ENCODE measurements at regions not wholly inside any gene's neighbourhood (a gene's known extent, or its start where the extent isn't known, plus 50 kb on each side); places are given as distances from the start of the nearest gene placed in this dataset.
"Not testable (repeated sequence)": the region's sequence is repeated elsewhere in the genome, so short reads cannot be mapped to it uniquely, and the experiment has no call there.

DNA sequence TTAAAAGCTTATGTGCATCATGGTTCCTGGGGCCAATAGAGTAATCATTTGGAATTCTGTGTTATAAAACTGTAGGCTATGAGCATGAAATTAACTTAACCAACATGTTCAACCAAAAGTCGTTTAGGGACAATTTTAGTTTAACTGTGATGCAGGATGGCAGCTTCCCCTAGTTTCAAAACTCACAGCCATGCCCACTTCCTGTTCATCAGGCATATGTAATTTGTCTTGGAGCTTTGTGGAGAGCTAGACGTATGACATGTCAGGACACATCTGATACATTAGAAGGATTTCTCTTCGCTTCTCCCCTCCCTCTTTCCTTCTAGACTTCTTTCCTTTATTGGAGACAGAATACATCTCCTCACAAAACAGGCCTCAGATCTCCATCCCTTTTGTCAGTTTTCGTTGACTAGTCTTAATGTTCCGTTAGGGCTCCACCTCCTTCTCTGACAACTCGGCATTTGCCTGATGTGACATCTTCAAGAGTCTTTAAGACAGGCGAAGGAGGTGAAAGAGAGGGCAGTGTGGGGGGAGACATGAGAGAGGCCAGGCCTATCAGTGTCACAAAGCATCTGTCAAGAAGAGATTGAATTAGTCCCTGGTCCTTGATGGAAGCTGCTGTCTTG lies 176.0 kb downstream of the MSX2 start:
- no peak for DNase-seq

DNA sequence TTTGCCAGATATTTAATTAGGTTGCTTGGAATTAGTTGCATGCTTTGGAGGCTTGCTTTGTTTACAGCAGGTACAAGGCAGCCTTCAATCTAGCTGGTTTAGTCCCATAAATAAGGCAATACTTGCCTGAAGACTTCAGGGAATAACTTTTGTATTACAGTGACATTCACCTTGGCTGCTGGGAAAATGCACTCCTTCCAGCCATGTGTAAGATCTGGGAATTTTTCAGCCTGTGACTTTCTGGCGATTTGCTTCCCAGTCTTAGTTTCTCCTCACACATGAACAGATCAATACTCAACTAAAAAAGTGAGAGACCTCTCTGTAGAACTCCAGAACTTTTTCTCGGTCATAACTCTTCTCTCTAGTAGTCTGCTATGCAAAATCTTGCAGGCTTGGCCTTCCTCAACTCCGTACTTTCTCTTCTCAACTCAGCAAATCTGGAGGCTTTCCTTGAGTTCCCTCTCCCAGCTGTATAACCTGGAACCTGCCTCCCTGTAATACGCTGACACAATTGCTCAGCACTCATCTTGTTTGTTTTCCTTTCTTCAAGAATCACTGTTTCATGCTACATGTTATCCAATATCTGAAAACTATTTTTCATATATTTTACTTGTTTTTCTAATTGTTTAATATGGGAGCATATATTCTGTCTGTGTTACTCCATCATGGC lies 173.0 kb downstream of the MSX2 start:
- DNase-seq: no peak

DNA sequence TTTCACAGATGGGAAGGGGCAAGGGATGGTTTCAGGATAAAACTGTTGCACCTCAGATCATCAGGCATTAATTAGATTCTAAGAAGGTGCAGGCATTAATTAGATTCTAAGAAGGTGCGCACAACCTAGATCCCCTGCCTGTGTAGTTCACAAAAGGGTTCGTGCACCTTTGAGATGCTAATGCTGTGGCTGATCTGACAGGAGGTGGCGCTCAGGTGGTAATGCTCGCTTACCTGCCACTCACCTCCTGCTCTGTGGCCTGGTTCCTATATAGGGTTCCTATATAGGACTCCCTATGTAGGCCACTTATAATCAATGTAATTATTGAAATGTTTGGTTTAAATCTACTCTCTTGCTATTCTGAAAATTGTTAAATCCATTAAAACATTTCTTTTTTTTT lies 171.0 kb downstream of the MSX2 start:
- DNase-seq: no peak

DNA sequence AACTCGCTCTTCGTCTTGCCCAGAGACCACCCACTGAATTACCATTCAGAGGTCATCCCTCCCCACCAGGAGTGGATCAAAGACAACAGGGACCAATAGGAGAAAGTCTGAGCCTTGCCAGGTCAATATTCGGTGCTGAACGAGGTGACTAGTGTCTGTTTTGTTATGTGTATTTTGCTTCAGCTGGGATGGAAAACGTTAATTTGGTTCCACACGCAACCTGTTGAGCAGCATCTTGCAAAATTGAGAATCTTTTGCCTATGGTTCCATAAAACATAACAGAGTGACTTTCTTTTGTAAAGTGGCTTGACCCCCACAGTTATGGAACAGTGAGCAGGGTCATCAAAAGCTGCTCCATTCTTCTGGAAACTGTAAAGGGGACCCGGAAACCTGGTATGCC lies 168.4 kb downstream of the MSX2 start:
- DNase-seq: no peak

DNA sequence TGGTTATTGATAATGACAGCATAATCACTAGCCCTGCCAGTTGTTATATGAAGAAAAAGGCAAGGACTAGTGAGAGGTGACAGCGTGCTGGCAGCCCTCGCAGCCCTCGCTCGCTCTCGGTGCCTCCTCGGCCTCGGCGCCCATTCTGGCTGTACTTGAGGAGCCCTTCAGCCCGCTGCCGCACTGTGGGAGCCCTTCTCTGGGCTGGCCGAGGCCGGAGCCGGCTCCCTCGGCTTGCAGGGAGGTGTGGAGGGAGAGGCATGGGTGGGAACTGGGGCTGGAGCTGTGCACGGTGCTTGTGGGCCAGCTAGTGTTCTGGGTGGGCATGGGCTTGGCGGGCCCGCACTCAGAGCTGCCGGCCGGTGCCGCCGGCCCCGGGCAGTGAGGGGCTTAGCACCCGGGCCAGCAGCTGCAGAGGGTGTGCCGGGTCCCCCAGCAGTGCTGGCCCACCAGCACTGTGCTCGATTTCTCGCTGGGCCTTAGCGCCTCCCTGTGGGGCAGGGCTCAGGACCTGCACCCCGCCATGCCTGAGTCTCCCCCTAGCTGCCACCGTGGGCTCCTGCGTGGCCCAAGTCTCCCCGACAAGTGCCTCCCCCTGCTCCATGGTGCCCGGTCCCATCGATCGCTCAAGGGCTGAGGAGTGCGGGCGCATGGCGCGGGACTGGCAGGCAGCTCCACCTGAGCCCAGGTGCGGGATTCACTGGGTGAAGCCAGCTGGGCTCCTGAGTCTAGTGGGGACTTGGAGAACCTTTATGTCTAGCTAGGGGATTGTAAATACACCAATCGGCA lies 156.2 kb downstream of the MSX2 start:
- not testable (repeated sequence) for DNase-seq

DNA sequence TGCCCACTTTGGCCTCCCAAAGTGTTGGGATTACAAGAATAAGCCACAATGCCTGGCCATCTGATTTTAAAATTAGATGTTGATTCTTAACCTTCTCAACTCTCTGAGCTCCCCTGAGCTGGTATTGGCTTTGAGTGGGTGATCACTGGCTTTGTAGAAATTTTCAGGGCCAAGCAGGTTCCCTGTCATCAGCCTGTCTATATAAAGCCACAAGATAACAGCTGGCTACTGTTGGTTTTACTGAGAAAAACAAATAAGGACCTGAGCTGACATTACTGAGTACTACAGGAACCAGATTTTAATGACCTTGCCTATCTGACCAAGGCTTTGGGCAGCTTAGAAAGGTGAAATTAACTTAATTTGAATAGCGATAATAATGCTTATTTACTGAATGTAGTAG lies 153.6 kb downstream of the MSX2 start:
- DNase-seq: no peak

DNA sequence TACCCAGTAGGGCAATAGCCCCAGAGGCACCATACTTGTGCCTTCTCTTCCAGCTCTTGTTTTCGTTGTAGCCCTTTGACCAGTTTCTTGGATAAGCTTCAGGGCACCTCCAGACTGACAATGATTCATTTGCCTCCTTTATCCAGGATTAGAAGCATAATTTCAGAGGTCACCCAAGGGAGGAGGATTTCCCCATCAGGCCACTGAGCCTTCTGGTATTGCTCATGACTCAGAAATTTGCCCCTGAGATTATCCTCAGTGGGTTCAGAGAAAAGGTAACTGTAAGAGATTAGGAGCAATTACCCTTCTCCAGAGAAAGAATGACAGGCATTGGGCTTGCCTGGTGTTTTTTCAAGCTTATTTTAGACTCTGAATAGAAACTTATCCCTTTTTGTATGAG lies 147.9 kb downstream of the MSX2 start:
- no peak for DNase-seq

DNA sequence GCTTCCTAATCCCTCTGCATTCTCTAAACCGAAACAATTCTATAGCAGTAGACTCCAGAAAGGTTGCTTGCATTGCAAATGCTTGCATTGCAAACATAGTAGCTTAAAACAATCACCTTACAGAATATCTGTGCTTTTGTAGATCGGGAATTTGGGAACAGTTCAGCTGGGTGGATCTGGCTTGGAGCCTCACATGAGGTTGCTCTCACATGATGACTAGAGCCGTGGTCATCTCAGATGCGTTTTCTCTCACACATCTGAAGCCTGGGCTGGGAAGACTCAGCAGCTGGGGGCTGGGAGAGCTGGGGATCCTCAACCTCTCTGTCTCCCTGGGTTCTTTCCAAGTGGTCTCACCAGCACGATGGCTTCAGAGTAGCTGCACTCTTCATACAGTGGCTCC lies 127.8 kb downstream of the MSX2 start:
- no peak for DNase-seq

DNA sequence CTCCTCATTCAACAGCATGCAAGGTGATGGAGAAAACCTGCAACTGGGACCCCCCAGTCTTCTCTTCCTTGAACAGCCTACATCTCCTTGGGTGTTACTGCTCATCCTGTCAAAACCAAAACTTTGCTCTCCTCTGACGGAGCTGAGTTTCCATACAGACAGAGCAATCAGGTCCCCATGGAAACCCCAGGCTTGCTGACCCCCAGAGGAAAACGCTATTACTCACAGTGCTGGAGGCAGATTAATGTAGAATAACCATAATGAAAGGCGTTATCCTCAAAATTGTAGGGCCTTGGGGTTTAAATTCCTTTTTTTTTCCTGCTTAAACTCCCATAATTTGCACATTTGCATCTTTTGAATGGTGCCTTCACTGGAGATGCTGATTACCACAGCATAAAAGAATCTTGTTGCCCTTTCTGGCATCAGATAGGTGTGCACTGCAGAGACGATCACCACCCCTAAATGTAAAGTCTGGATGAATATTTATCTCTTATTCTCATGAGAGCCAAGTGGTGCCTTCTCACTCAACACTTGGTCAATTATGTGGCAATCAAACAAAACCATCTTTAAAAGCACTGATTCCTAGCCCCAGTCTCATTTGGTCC lies 126.3 kb downstream of the MSX2 start:
- no peak for DNase-seq

DNA sequence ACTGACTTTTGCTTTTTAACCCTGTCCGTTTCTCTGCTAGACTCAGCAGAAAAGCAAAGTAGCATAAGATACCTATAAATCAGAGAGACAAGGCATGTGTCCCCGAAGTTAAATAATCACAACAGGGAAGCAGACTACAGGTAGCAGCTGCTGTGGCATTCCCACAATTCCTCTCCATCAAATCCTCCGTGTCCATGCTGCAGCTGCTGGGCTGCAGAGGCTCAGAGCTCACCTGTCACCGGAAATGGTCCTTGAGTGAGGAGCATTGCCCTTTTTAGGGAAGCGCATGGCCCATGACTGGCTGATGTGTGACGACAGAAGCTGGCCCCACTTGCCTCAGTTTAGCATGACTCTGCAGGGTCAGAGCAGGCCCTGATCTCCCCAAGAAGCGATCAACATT lies 125.0 kb downstream of the MSX2 start:
- no peak for DNase-seq

DNA sequence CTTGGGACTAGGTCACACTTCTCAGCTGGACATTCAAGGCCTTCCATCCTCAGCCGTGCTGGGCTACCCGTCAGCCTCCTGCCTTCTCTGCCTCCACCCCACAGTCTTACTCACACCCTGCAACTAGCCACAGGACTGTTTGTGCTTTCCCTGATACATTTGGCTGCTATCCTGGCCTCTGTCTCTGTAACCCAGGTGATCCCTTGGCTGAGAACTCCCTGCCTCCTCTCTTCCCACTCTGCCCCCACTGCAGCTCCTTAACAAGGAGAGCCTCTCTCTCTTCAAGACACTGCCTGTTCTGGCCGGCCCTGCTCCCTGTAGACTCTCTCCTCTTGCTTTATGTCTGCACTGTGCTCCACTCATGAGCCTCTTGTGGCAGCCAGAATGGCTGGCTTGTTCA lies 120.6 kb downstream of the MSX2 start:
- DNase-seq: no peak

DNA sequence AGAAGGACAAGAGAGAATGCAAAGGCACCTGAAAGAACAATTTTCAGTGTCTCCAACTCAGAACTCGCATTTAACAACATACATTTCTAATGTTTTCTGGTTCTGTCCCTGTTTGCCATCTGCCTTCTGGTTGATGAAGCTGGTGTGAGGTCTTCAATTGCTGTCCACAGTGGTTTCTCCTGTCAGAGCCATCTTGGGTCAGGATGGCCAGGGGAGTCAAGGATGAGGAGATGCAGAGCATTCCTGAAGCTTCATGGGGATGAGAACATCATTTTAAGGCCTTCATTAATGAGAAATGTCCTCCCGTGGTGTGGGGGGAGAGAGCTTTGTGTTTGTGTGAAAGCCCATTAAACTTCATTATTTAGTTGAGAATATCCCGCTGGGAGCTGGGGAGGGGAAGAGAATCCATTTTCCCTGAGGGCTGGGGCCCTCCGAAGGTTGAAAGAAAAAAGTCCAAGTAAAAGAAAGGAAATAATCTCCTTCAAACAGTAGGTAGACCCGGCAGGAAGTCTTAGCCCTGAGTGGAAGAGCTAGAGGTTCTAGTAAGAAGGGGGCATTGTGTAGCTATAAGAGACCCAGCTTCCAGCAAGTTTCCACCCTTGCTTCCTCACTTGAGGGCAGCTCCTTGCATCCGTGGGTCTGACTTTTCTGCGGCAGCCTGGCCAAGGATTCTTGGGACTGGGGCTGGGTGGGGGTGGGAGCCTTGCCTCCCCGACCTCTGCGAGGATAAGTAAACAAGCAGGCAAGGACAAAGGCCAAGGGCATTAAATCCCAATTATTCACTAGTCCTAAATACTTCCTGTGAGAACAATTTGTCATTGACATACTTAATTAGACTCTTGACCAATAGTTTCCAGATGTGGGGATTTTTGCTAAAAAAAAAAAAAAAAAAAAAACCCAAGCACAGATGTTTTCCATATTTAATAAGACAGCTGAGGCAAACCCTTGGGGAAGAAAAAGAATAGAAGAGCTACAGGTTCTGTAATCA lies 119.2 kb downstream of the MSX2 start:
- no peak for DNase-seq

DNA sequence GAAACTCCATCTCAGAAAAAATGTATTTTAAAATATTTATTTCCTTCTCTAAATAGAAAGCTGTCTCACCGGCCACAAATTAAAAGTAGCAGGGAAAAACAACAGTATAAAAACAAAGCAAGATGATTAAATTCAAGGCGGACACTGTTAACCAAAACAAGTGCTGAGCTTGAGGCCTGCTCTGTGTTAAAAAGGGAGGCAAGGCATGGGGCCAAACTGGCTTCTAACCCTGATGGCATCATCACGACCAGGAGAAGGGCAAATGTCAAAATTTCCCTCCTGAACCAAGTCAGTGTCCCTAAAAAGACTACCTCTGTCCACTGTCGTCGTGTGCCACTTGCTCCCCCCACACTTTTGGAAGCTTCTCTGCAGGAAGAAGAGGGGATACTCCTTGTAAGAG lies 116.1 kb downstream of the MSX2 start:
- DNase-seq: no peak

DNA sequence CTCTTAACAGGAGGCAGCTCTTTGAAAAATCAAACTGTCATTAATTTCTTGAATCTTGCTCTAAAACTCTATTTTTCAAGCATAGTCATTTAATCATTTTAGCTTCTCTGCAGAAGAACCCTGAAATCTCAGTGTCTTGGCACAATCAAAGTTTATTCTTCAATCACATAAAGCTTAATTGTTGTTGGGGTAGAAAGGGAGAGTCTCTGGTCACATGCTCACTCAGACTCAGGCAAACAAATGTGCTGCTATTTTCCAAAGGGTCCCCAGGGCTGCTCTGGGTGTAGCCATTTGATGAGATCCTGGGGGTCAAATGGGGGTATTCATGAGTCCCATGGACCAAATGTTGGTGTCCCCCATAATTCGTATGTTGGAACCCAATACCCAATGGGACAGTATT lies 114.8 kb downstream of the MSX2 start:
- no peak for DNase-seq

DNA sequence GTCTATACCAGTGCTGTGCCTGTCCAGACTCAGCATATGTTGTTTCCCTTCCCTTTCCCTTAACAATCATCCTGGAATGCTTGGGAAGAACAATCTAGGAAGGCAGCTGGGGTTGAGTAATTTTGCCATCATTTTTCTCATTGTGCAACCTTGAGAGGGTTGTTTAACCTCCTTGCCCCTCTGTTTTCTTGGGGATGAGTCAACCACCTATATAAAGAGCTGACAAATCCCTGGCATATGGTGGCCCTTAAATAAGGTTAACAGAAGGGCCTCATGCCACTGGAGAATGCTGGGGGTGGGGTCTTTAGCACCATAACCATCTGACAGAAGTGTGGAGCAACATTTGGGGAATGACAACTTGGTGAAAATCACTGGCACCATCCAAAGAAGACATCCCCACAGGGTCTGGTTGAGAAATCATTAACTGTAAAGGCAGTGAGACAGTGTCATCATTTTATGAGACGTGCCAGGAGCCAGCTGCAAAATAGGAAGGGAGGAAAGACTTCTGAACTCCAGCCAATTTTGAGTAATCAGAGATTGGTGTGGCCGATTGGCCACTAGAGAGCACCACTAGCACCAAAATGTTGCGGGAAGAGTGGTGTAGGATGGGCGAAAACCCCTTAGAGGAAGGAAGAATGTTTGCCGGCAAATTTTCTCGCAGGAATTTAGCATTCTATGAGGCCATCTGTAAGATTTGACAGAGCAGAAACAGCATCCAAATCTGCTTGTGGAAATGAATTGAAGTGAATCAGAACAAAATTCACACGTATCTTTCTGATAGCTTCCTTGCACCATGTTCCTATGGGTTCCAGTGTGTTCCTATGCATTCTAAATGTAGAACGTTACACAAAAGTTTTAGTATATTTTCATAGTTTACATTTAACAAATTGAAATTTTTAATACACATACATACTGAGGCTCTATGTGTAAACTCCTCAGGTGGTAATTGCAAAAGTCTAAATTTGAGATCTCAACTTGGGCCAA lies 113.8 kb downstream of the MSX2 start:
- DNase-seq: no peak

DNA sequence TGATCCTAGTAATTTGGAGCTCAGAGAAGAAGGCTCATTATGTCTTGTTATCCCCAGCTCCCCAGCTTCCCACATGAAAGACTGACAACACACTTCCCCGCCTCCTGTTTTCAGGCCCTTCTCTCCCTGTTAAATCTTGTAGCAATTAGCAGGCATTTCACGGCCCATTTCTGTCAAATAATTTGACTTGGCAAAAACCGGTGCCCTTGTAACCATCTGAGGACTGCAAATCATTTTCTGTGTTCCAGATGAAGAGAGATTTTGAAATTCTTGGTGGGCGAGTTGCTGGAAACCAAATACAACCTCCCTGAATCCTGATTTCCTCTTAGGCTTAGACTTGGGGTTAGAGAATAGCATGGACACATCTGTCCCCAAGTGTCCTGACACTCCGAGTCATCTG lies 109.7 kb downstream of the MSX2 start:
- DNase-seq: no peak

DNA sequence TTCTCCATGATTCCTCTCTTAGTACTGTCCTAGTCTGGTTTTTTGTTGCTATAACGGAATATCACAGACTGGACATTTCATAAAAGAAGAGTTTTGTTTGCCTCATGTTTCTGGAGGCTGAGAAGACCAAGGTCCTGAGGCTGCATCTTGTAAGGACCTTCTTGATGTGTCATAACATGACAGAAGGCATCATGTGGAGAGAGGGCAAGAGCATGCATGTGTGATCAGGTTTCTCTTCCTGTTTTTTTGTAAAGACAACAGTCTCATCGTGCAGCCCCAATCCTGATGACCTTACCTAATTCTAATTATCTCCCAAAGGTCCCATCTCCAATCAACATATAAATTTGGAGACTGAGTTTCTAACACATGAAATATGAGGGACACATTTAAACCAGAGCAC lies 108.4 kb downstream of the MSX2 start:
- DNase-seq: no peak

DNA sequence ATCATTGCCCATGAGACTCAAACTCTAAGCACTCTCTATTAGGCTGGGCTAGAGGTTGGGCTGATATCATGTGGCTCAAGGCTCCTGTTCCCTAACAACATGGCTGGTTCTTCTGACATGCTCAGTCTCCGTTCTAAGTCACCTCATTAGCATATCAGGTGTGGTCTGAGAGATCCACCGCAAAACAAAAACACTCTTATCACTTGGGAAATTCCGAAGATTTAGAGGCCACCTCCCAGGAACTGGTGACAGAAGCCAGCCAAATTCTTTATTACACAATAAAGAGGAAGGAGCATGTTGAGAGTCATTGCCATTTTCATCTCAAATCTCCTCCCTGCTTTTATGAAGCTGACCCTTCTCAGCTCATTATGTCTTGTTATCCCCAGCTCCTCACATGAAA lies 107.6 kb downstream of the MSX2 start:
- no peak for DNase-seq

DNA sequence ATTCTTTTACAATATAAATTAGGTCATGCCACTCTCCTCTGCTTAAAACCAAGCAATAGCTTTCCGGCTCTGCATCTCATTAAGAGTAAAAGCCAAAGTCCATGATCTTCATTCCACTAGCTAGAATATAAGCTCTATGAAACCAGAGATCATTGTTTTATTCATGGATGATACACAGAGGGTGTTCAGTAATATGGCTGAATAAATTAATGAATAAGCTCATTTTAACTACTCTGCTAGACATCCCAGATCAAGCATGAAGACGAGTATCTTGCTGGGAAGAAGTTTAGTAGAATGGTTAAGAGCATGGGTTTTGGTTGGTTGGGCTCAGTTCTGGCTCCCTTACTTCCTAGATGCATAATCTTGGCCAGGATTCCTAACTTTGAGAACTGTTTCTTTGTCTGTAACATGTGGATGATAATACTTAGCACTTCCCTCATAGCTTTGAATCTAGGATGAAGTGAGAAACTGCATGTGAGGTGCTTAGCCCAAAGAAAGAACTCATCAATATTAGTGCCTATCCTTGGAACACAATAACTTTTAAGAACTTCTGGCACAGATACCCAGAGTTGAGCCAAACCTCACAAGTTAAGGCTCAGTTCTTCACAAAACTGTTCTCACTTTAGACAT lies 106.8 kb downstream of the MSX2 start:
- DNase-seq: no peak

DNA sequence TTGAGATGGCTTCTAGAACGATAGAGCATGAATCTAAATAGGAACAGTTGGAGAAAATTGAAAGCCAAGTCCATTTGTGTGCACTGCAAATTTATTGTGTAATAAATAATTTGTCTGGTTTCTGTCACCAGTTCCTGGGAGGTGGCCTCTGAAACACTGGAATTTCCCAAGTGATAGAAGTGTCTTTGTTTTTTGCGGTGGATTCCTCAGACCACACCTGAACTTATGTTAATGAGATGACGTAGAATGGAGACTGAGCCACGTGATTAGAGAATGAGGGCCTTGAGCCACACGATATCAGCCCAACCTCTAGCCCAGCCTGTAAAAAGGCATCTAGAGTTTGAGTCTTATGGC lies 105.1 kb downstream of the MSX2 start:
- no peak for DNase-seq

Data from NCI-H345 (cell line).